ENCODE measurements at regions not wholly inside any gene's neighbourhood (a gene's known extent, or its start where the extent isn't known, plus 50 kb on each side); places are given as distances from the start of the nearest gene placed in this dataset.
A peak's percentile ranks its signal among the peaks of the same experiment; 100 is the strongest.

GRCh38 chr3:43786526-43787305 is 96.0 kb downstream of the ABHD5 start:
- Histone ChIP-seq H2AFZ (ENCODE audit: low read length) (no peak overlapping the region), H3K36me3 (replicated peaks in 1 of 2; ENCODE audit: control insufficient read depth in 2 of 2, insufficient read depth in 2 of 2, low read length in 2 of 2) (no peaks in the 10 kb centered on the region), H3K9ac (ENCODE audit: low read depth, low read length, poor library complexity) (no peak overlapping the region), H3K27me3 (ENCODE audit: control insufficient read depth in 3 of 3, insufficient read depth in 3 of 3, low read depth in 1 of 3, low read length in 3 of 3) (peaks cover 0 to 6% (median 0%) of the 10 kb centered on the region in 3 experiments), H3K4me3 (ENCODE audit: low read length in 2 of 2) (no peak overlapping the region), H4K91ac (ENCODE audit: low read depth, low read length, poor library complexity) (no peak overlapping the region), H3K79me1 (ENCODE audit: low read depth, low read length) (no peaks in the 10 kb centered on the region), H3K27ac (replicated peaks; ENCODE audit: low read length) (no peak overlapping the region), H3K4me1 (ENCODE audit: control insufficient read depth in 2 of 2, insufficient read depth in 1 of 2, low read depth in 1 of 2, low read length in 2 of 2) (peaks cover 0 to 3% of the 10 kb centered on the region in 2 donors), H3K14ac (ENCODE audit: low read length) (no peak overlapping the region), H2BK15ac (ENCODE audit: low read length) (no peak overlapping the region), H3K9me3 (replicated peaks in 1 of 2; ENCODE audit: control insufficient read depth in 2 of 2, insufficient read depth in 1 of 2, low read depth in 1 of 2, low read length in 2 of 2) (no peaks in the 10 kb centered on the region), H3K18ac (ENCODE audit: low read length) (no peak overlapping the region), H4K8ac (ENCODE audit: low read depth, low read length) (no peak overlapping the region), H3K23ac (ENCODE audit: low read depth, low read length, poor library complexity) (no peak overlapping the region), H2BK120ac (ENCODE audit: low read depth, low read length) (no peak overlapping the region), H2AK5ac (ENCODE audit: low read depth, low read length) (peak overlapping the region; percentile 66), H3K4me2 (ENCODE audit: insufficient read depth, low read length, poor library complexity, severe bottlenecking) (no peak overlapping the region), H2BK12ac (ENCODE audit: low read length) (no peak overlapping the region), H3K4ac (ENCODE audit: low read length) (no peak overlapping the region), H2BK5ac (ENCODE audit: low read length) (no peak overlapping the region)
- DNase-seq (ENCODE audit: low spot score): no peak
- no CpG with 5 or more reads among the region's 9 CpGs for WGBS, 2 donors (ENCODE audit: extremely low coverage in 2 of 2, insufficient read length in 2 of 2, insufficient replicate concordance in 1 of 2)

- no peak overlapping the region for H2BK120ac ChIP-seq (ENCODE audit: low read depth, low read length)
- H2BK15ac ChIP-seq (ENCODE audit: low read length): no peak overlapping the region
- no peak overlapping the region for H3K18ac ChIP-seq (ENCODE audit: low read length)
- no peak overlapping the region for H2BK5ac ChIP-seq (ENCODE audit: low read length)
- H3K4me1 ChIP-seq (ENCODE audit: control insufficient read depth in 2 of 2, insufficient read depth in 1 of 2, low read depth in 1 of 2, low read length in 2 of 2): peaks cover 0 to 3% of the 10 kb centered on the region in 2 donors
- H3K9ac ChIP-seq (ENCODE audit: low read depth, low read length, poor library complexity): no peak overlapping the region
- no peaks in the 10 kb centered on the region for H3K79me1 ChIP-seq (ENCODE audit: low read depth, low read length)
- H3K36me3 ChIP-seq (replicated peaks in 1 of 2; ENCODE audit: control insufficient read depth in 2 of 2, insufficient read depth in 2 of 2, low read length in 2 of 2): no peaks in the 10 kb centered on the region
- peaks cover 0 to 9% (median 0%) of the 10 kb centered on the region in 3 experiments for H3K27me3 ChIP-seq (ENCODE audit: control insufficient read depth in 3 of 3, insufficient read depth in 3 of 3, low read depth in 1 of 3, low read length in 3 of 3)
- no peak overlapping the region for H2AFZ ChIP-seq (ENCODE audit: low read length)
- no peak overlapping the region for H3K23ac ChIP-seq (ENCODE audit: low read depth, low read length, poor library complexity)
- no peaks in the 10 kb centered on the region for H3K9me3 ChIP-seq (replicated peaks in 1 of 2; ENCODE audit: control insufficient read depth in 2 of 2, insufficient read depth in 1 of 2, low read depth in 1 of 2, low read length in 2 of 2)
- no peak overlapping the region for H3K4ac ChIP-seq (ENCODE audit: low read length)
- no peak overlapping the region for H3K27ac ChIP-seq (replicated peaks; ENCODE audit: low read length)
- H2BK12ac ChIP-seq (ENCODE audit: low read length): no peak overlapping the region
- no CpG with 5 or more reads among the region's 3 CpGs for WGBS, 2 donors (ENCODE audit: extremely low coverage in 2 of 2, insufficient read length in 2 of 2, insufficient replicate concordance in 1 of 2)
- no peak for DNase-seq (ENCODE audit: low spot score)
- no peak overlapping the region for H4K8ac ChIP-seq (ENCODE audit: low read depth, low read length)
- no peak overlapping the region for H4K91ac ChIP-seq (ENCODE audit: low read depth, low read length, poor library complexity)
- H3K14ac ChIP-seq (ENCODE audit: low read length): no peak overlapping the region
- no peak overlapping the region for H3K4me2 ChIP-seq (ENCODE audit: insufficient read depth, low read length, poor library complexity, severe bottlenecking)
- H2AK5ac ChIP-seq (ENCODE audit: low read depth, low read length): no peak overlapping the region
- H3K4me3 ChIP-seq (ENCODE audit: low read length in 2 of 2): no peak overlapping the region
These were observed 96.6 kb downstream of the ABHD5 start for GRCh38 chr3:43787330-43787729.

GRCh38 chr3:43789028-43789427 is 98.3 kb downstream of the ABHD5 start:
- no peak overlapping the region for H3K4ac ChIP-seq (ENCODE audit: low read length)
- no peak overlapping the region for H4K91ac ChIP-seq (ENCODE audit: low read depth, low read length, poor library complexity)
- H2BK15ac ChIP-seq (ENCODE audit: low read length): no peak overlapping the region
- no peak overlapping the region for H3K4me2 ChIP-seq (ENCODE audit: insufficient read depth, low read length, poor library complexity, severe bottlenecking)
- DNase-seq (ENCODE audit: low spot score): no peak
- H3K27me3 ChIP-seq (ENCODE audit: control insufficient read depth in 3 of 3, insufficient read depth in 3 of 3, low read depth in 1 of 3, low read length in 3 of 3): peaks cover 0 to 11% (median 0%) of the 10 kb centered on the region in 3 experiments
- H3K79me1 ChIP-seq (ENCODE audit: low read depth, low read length): no peaks in the 10 kb centered on the region
- H4K8ac ChIP-seq (ENCODE audit: low read depth, low read length): no peak overlapping the region
- no peak overlapping the region for H3K18ac ChIP-seq (ENCODE audit: low read length)
- H2AFZ ChIP-seq (ENCODE audit: low read length): no peak overlapping the region
- no peak overlapping the region for H2BK120ac ChIP-seq (ENCODE audit: low read depth, low read length)
- no peak overlapping the region for H3K4me3 ChIP-seq (ENCODE audit: low read length in 2 of 2)
- H3K4me1 ChIP-seq (ENCODE audit: control insufficient read depth in 2 of 2, insufficient read depth in 1 of 2, low read depth in 1 of 2, low read length in 2 of 2): peaks cover 0 to 3% of the 10 kb centered on the region in 2 donors
- no peak overlapping the region for H2BK5ac ChIP-seq (ENCODE audit: low read length)
- no peaks in the 10 kb centered on the region for H3K36me3 ChIP-seq (replicated peaks in 1 of 2; ENCODE audit: control insufficient read depth in 2 of 2, insufficient read depth in 2 of 2, low read length in 2 of 2)
- WGBS, 2 donors (ENCODE audit: extremely low coverage in 2 of 2, insufficient read length in 2 of 2, insufficient replicate concordance in 1 of 2): no CpG with 5 or more reads among the region's 1 CpG
- H3K23ac ChIP-seq (ENCODE audit: low read depth, low read length, poor library complexity): no peak overlapping the region
- H2AK5ac ChIP-seq (ENCODE audit: low read depth, low read length): no peak overlapping the region
- H2BK12ac ChIP-seq (ENCODE audit: low read length): no peak overlapping the region
- no peak overlapping the region for H3K27ac ChIP-seq (replicated peaks; ENCODE audit: low read length)
- H3K14ac ChIP-seq (ENCODE audit: low read length): peak overlapping the region; percentile 42
- H3K9me3 ChIP-seq (replicated peaks in 1 of 2; ENCODE audit: control insufficient read depth in 2 of 2, insufficient read depth in 1 of 2, low read depth in 1 of 2, low read length in 2 of 2): no peaks in the 10 kb centered on the region
- H3K9ac ChIP-seq (ENCODE audit: low read depth, low read length, poor library complexity): no peak overlapping the region

- H3K9ac ChIP-seq (ENCODE audit: low read depth, low read length, poor library complexity): no peak overlapping the region
- H3K27ac ChIP-seq (replicated peaks; ENCODE audit: low read length): no peak overlapping the region
- no peak overlapping the region for H3K4me3 ChIP-seq (ENCODE audit: low read length in 2 of 2)
- no peaks in the 10 kb centered on the region for H3K9me3 ChIP-seq (replicated peaks in 1 of 2; ENCODE audit: control insufficient read depth in 2 of 2, insufficient read depth in 1 of 2, low read depth in 1 of 2, low read length in 2 of 2)
- no peaks in the 10 kb centered on the region for H3K36me3 ChIP-seq (replicated peaks in 1 of 2; ENCODE audit: control insufficient read depth in 2 of 2, insufficient read depth in 2 of 2, low read length in 2 of 2)
- H4K91ac ChIP-seq (ENCODE audit: low read depth, low read length, poor library complexity): no peak overlapping the region
- WGBS, 2 donors (ENCODE audit: extremely low coverage in 2 of 2, insufficient read length in 2 of 2, insufficient replicate concordance in 1 of 2): no CpG with 5 or more reads among the region's 5 CpGs
- no peak overlapping the region for H3K4me2 ChIP-seq (ENCODE audit: insufficient read depth, low read length, poor library complexity, severe bottlenecking)
- H2AK5ac ChIP-seq (ENCODE audit: low read depth, low read length): no peak overlapping the region
- no peak overlapping the region for H2BK120ac ChIP-seq (ENCODE audit: low read depth, low read length)
- H3K27me3 ChIP-seq (ENCODE audit: control insufficient read depth in 3 of 3, insufficient read depth in 3 of 3, low read depth in 1 of 3, low read length in 3 of 3): peaks cover 0 to 11% (median 0%) of the 10 kb centered on the region in 3 experiments
- H3K4ac ChIP-seq (ENCODE audit: low read length): no peak overlapping the region
- H3K14ac ChIP-seq (ENCODE audit: low read length): no peak overlapping the region
- no peaks in the 10 kb centered on the region for H3K79me1 ChIP-seq (ENCODE audit: low read depth, low read length)
- no peak overlapping the region for H2BK12ac ChIP-seq (ENCODE audit: low read length)
- DNase-seq (ENCODE audit: low spot score): no peak
- no peak overlapping the region for H2BK5ac ChIP-seq (ENCODE audit: low read length)
- H2BK15ac ChIP-seq (ENCODE audit: low read length): no peak overlapping the region
- no peak overlapping the region for H2AFZ ChIP-seq (ENCODE audit: low read length)
- peak overlapping the region; percentile 15 for H3K18ac ChIP-seq (ENCODE audit: low read length)
- no peak overlapping the region for H4K8ac ChIP-seq (ENCODE audit: low read depth, low read length)
- no peak overlapping the region for H3K23ac ChIP-seq (ENCODE audit: low read depth, low read length, poor library complexity)
- peaks cover 0 to 3% of the 10 kb centered on the region in 2 donors for H3K4me1 ChIP-seq (ENCODE audit: control insufficient read depth in 2 of 2, insufficient read depth in 1 of 2, low read depth in 1 of 2, low read length in 2 of 2)
These were observed 99.3 kb downstream of the ABHD5 start for GRCh38 chr3:43790060-43790459.

All from neuronal stem cell (in vitro differentiated cells).